IPS DF 4.7 (cell line): ENCODE measurements at regions not wholly inside any gene's neighbourhood (a gene's known extent, or its start where the extent isn't known, plus 50 kb on each side); places are given as distances from the start of the nearest gene placed in this dataset.
"Not testable (repeated sequence)": the region's sequence is repeated elsewhere in the genome, so short reads cannot be mapped to it uniquely, and the experiment has no call there.

Experiments used
- DNase-seq: peaks from one replicate; pipeline ENCODE4 v3.0.0-alpha.2; 2013; ENCODE audit warnings: low spot score; ENCODE audit errors: extremely low read depth

- DNase-seq, result not testable (repeated sequence)
Observed at GRCh38 chr14:106177266-106178246, 651.2 kb downstream of the TMEM121 start.

- no peak for DNase-seq
Observed at GRCh38 chr14:106179761-106180160, 653.4 kb downstream of the TMEM121 start.

GRCh38 chr14:106184771-106185170, 658.4 kb downstream of the TMEM121 start:
- DNase-seq, result not testable (repeated sequence)

GRCh38 chr14:106185174-106185836, 658.9 kb downstream of the TMEM121 start:
- DNase-seq, result not testable (repeated sequence)

GRCh38 chr14:106185837-106186233, 659.5 kb downstream of the TMEM121 start:
- no peak for DNase-seq

GRCh38 chr14:106187216-106187615, 660.8 kb downstream of the TMEM121 start:
- no peak for DNase-seq

GRCh38 chr14:106192701-106193100, 666.3 kb downstream of the TMEM121 start:
- not testable (repeated sequence) for DNase-seq

GRCh38 chr14:106196459-106196858, 670.1 kb downstream of the TMEM121 start:
- not testable (repeated sequence) for DNase-seq

- not testable (repeated sequence) for DNase-seq
Observed at GRCh38 chr14:106197264-106197663, 670.9 kb downstream of the TMEM121 start.

- DNase-seq, result no peak
Observed at GRCh38 chr14:106199097-106199496, 672.7 kb downstream of the TMEM121 start.

GRCh38 chr14:106200541-106201315, 674.3 kb downstream of the TMEM121 start:
- no peak for DNase-seq

- no peak for DNase-seq
Observed at GRCh38 chr14:106201376-106201775, 675.0 kb downstream of the TMEM121 start.

GRCh38 chr14:106203438-106203837, 677.1 kb downstream of the TMEM121 start:
- no peak for DNase-seq

GRCh38 chr14:106204063-106204462, 677.7 kb downstream of the TMEM121 start:
- no peak for DNase-seq

- DNase-seq, result no peak
Observed at GRCh38 chr14:106207316-106207715, 680.9 kb downstream of the TMEM121 start.

GRCh38 chr14:106208794-106209193, 682.4 kb downstream of the TMEM121 start:
- no peak for DNase-seq

- no peak for DNase-seq
Observed at GRCh38 chr14:106209755-106210154, 683.4 kb downstream of the TMEM121 start.

- DNase-seq, result no peak
Observed at GRCh38 chr14:106210650-106211049, 684.3 kb downstream of the TMEM121 start.

- DNase-seq, result no peak
Observed at GRCh38 chr14:106211334-106211900, 685.0 kb downstream of the TMEM121 start.

- DNase-seq, result no peak
Observed at GRCh38 chr14:106215229-106215628, 688.8 kb downstream of the TMEM121 start.

- no peak for DNase-seq
Observed at GRCh38 chr14:106216679-106217078, 690.3 kb downstream of the TMEM121 start.
